Suprapubic skin (tissue), 4 donors: ENCODE measurements at regions not wholly inside any gene's neighbourhood (a gene's known extent, or its start where the extent isn't known, plus 50 kb on each side); places are given as distances from the start of the nearest gene placed in this dataset.

Experiments
- POLR2A ChIP-seq, 2 donors: fragments of 450-650 bp; IDR thresholded peaks; one replicate each; pipeline ENCODE4 v1.6.1; 2017; ENCODE audit warnings: antibody characterized with exemption in 2 of 2, mild to moderate bottlenecking in 2 of 2, moderate library complexity in 2 of 2
- POLR2AphosphoS5 ChIP-seq, 3 donors: sonication (generic); formaldehyde crosslinking; IDR thresholded peaks; one replicate each; pipeline ENCODE4 v1.6.1; 2017; ENCODE audit warnings: antibody characterized with exemption in 3 of 3
- TF ChIP-seq, protein P1 (sequence below), 2 donors: fragments of 200-600 bp in 1 of 2; fragments of 450-650 bp in 1 of 2; sonication (generic) in 1 of 2; IDR thresholded peaks; one replicate each; pipeline ENCODE4 v1.5.1; 2016 to 2019; ENCODE audit warnings: antibody characterized with exemption in 2 of 2, mild to moderate bottlenecking in 1 of 2, moderate library complexity in 1 of 2

DNA sequence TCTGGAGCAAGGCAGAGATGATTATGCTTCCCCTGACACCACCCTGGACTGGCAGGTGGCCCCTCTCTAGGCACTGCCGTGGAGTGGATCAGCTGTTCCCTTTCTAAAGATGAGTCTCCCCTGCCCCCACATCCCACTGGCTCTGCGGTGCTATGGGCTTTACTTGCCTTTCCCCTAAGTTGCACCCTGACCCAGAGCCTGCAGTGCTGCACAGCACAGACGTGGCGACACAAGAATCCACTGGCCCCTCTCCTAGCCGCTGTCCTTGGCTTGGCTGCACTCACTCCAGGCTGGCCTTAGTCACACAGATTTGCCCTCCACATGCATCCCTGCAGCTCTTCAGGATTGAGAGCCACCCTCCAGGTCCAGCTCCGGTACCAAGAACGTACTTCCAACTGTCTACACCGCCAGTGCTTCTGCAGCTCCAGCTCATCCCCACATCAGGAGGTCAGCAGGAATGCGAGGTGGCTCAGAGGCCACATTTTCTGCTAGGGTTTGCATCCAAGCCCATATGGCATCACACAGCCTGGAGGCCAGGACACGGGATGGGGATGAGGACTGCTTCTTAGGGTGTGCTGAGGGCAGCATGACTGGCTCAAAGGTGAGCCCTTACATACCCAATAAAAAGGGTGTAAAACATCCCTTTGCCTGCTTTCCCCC is 82.4 kb upstream of the RASGRF1 start:
- TF ChIP-seq POLR2A (IDR thresholded peaks at IDR 0.05): no peak
- TF ChIP-seq, protein P1, sequence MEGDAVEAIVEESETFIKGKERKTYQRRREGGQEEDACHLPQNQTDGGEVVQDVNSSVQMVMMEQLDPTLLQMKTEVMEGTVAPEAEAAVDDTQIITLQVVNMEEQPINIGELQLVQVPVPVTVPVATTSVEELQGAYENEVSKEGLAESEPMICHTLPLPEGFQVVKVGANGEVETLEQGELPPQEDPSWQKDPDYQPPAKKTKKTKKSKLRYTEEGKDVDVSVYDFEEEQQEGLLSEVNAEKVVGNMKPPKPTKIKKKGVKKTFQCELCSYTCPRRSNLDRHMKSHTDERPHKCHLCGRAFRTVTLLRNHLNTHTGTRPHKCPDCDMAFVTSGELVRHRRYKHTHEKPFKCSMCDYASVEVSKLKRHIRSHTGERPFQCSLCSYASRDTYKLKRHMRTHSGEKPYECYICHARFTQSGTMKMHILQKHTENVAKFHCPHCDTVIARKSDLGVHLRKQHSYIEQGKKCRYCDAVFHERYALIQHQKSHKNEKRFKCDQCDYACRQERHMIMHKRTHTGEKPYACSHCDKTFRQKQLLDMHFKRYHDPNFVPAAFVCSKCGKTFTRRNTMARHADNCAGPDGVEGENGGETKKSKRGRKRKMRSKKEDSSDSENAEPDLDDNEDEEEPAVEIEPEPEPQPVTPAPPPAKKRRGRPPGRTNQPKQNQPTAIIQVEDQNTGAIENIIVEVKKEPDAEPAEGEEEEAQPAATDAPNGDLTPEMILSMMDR (IDR thresholded peaks at IDR 0.05): no peak
- no peak for TF ChIP-seq POLR2AphosphoS5 (IDR thresholded peaks at IDR 0.05)
